SK-N-SH (cell line): ENCODE measurements at regions not wholly inside any gene's neighbourhood (a gene's known extent, or its start where the extent isn't known, plus 50 kb on each side); places are given as distances from the start of the nearest gene placed in this dataset.

Source experiments
- CTCF ChIP-seq: fragments of 200-600 bp; sonication (generic); IDR thresholded peaks from 2 replicates; pipeline ENCODE4 v1.6.1; 2017; ENCODE audit warnings: antibody characterized with exemption, mild to moderate bottlenecking, moderate library complexity
- EZH2phosphoT487 ChIP-seq: fragments of 200-600 bp; sonication (generic); IDR thresholded peaks from 2 replicates; pipeline ENCODE4 v1.6.1; 2017; ENCODE audit warnings: low read depth, mixed run types, mild to moderate bottlenecking, antibody characterized with exemption, moderate library complexity, borderline replicate concordance
- JUND ChIP-seq: IDR thresholded peaks from 2 replicates; pipeline ENCODE4 v1.4.0; 2012
- NFIC ChIP-seq: IDR thresholded peaks from 2 replicates; pipeline ENCODE4 v1.4.0; 2012; ENCODE audit warnings: borderline replicate concordance
- NRF1 ChIP-seq: IDR thresholded peaks from 2 replicates; pipeline ENCODE4 v1.6.1; 2012; ENCODE audit warnings: low read depth, mild to moderate bottlenecking, low read length
- POLR2AphosphoS5 ChIP-seq: IDR thresholded peaks from 2 replicates; pipeline ENCODE4 v1.6.1; 2012; ENCODE audit warnings: low read depth, low read length
- RCOR1 ChIP-seq: fragments of 150-350 bp; IDR thresholded peaks from 2 replicates; pipeline ENCODE4 v1.6.1; 2017; ENCODE audit warnings: antibody characterized with exemption, low read length
- REST ChIP-seq: IDR thresholded peaks from 2 replicates; pipeline ENCODE4 v1.6.1; 2012; ENCODE audit warnings: mild to moderate bottlenecking, low read depth, low read length, moderate library complexity
- SIN3A ChIP-seq: IDR thresholded peaks from 2 replicates; pipeline ENCODE4 v1.6.1; 2012; ENCODE audit warnings: low read depth, mild to moderate bottlenecking, low read length, moderate library complexity, borderline replicate concordance
- TEAD4 ChIP-seq: IDR thresholded peaks from 2 replicates; pipeline ENCODE4 v1.4.0; 2012; ENCODE audit warnings: mild to moderate bottlenecking, borderline replicate concordance; ENCODE audit not compliant: insufficient read depth
- USF1 ChIP-seq: IDR thresholded peaks from 2 replicates; pipeline ENCODE4 v1.4.0; 2012; ENCODE audit warnings: low read depth, borderline replicate concordance

GRCh38 chr9:118612201-118612600, 757.0 kb downstream of the BRINP1 start:
- TF ChIP-seq JUND (no peak), TEAD4 (no peak), EZH2phosphoT487 (no peak), USF1 (no peak), REST (no peak), NFIC (no peak), POLR2AphosphoS5 (no peak), RCOR1 (no peak), CTCF (no peak), NRF1 (no peak), SIN3A (no peak)
